GM23338 (cell line): ENCODE measurements at regions not wholly inside any gene's neighbourhood (a gene's known extent, or its start where the extent isn't known, plus 50 kb on each side); places are given as distances from the start of the nearest gene placed in this dataset.

Experiments
- ATAC-seq: fragments of 200-7000 bp; cut with Tn5 transposase; 3 replicates; pipeline ENCODE4 v1.9.1; 2020
- DNase-seq: peaks from one replicate; pipeline ENCODE4 v3.0.0-alpha.2; 2015; ENCODE audit warnings: low spot score
- H2AFZ ChIP-seq: fragments of 200-600 bp; sonication (generic); 2 replicates; pipeline ENCODE4 v1.8.0; 2016; ENCODE audit warnings: antibody characterized with exemption, mild to moderate bottlenecking, moderate library complexity
- H3F3A ChIP-seq: fragments of 200-600 bp; sonication (generic); replicated peaks from 2 replicates; pipeline ENCODE4 v1.8.0; 2017; ENCODE audit warnings: antibody characterized with exemption, mixed run types, low read depth
- H3K27ac ChIP-seq: fragments of 200-600 bp; sonication (generic); 2 replicates; pipeline ENCODE4 v1.6.1; 2016; ENCODE audit warnings: low read depth
- H3K27me3 ChIP-seq: fragments of 200-600 bp; sonication (generic); 2 replicates; pipeline ENCODE4 v1.8.0; 2016; ENCODE audit warnings: mild to moderate bottlenecking, mixed run types, moderate library complexity; ENCODE audit not compliant: insufficient read depth
- H3K36me3 ChIP-seq: fragments of 200-600 bp; sonication (generic); 2 replicates; pipeline ENCODE4 v1.8.0; 2016; ENCODE audit warnings: mild to moderate bottlenecking; ENCODE audit not compliant: insufficient read depth
- H3K4me1 ChIP-seq: fragments of 200-600 bp; sonication (generic); 2 replicates; pipeline ENCODE4 v1.8.0; 2016; ENCODE audit warnings: mild to moderate bottlenecking, moderate library complexity; ENCODE audit not compliant: insufficient read depth
- H3K4me2 ChIP-seq: fragments of 200-600 bp; sonication (generic); 2 replicates; pipeline ENCODE4 v1.7.1; 2017; ENCODE audit warnings: mixed run types
- H3K4me3 ChIP-seq: fragments of 200-600 bp; sonication (generic); 2 replicates; pipeline ENCODE4 v1.6.1; 2016; ENCODE audit warnings: mixed run types
- H3K79me2 ChIP-seq: fragments of 200-600 bp; sonication (generic); replicated peaks from 2 replicates; pipeline ENCODE4 v1.8.0; 2017; ENCODE audit warnings: mild to moderate bottlenecking; ENCODE audit not compliant: insufficient read depth
- H3K9me2 ChIP-seq: fragments of 200-600 bp; sonication (generic); 2 replicates; pipeline ENCODE4 v1.8.0; 2017; ENCODE audit not compliant: insufficient read depth
- H4K20me1 ChIP-seq: fragments of 200-600 bp; sonication (generic); replicated peaks from 2 replicates; pipeline ENCODE4 v1.8.0; 2017; ENCODE audit warnings: mild to moderate bottlenecking; ENCODE audit not compliant: insufficient read depth
- H3K27ac Mint-ChIP-seq: 2 replicates; pipeline ENCODE4 v1.8.0; 2020; ENCODE audit warnings: inconsistent platforms, mild to moderate bottlenecking, moderate library complexity, mixed read lengths
- H3K27me3 Mint-ChIP-seq: 3 replicates; pipeline ENCODE4 v1.8.0; 2022; ENCODE audit warnings: low read depth, mild to moderate bottlenecking, moderate library complexity, mixed read lengths, inconsistent platforms; ENCODE audit not compliant: insufficient read depth, poor library complexity
- H3K36me3 Mint-ChIP-seq: 3 replicates; pipeline ENCODE4 v1.8.0; 2021; ENCODE audit warnings: low read depth, mild to moderate bottlenecking, inconsistent platforms, moderate library complexity, mixed read lengths
- H3K4me1 Mint-ChIP-seq: 3 replicates; pipeline ENCODE4 v1.8.0; 2020; ENCODE audit warnings: mild to moderate bottlenecking, inconsistent platforms, mixed read lengths
- H3K4me3 Mint-ChIP-seq: 3 replicates; pipeline ENCODE4 v1.8.0; 2021; ENCODE audit warnings: moderate library complexity, mild to moderate bottlenecking, inconsistent platforms, mixed read lengths
- H3K9me3 Mint-ChIP-seq: 3 replicates; pipeline ENCODE4 v1.8.0; 2020; ENCODE audit warnings: moderate library complexity, mild to moderate bottlenecking, inconsistent platforms, mixed read lengths
- CREB1 ChIP-seq: fragments of 250-450 bp; sonication (Bioruptor Pico); IDR thresholded peaks from 2 replicates; pipeline ENCODE4 v1.5.0; 2020; ENCODE audit warnings: low read depth, mild to moderate bottlenecking, moderate library complexity
- CTCF ChIP-seq, 2 experiments: fragments of 200-600 bp in 1 of 2; sonication (generic) in 1 of 2; conservative IDR thresholded peaks; 2 replicates each; pipeline versions ENCODE4 v1.5.1 to v1.6.1; 2016 to 2017; ENCODE audit warnings: antibody characterized with exemption in 2 of 2, low read depth in 2 of 2, mild to moderate bottlenecking in 2 of 2, moderate library complexity in 1 of 2
- POLR2AphosphoS5 ChIP-seq: IDR thresholded peaks from 2 replicates; pipeline ENCODE4 v1.6.1; 2016; ENCODE audit warnings: antibody characterized with exemption, low read depth
- REST ChIP-seq: IDR thresholded peaks from one replicate; pipeline ENCODE4 v1.6.1; 2018; ENCODE audit warnings: antibody characterized with exemption; ENCODE audit not compliant: unreplicated experiment
- ZNF114 ChIP-seq: fragments of 250-450 bp; sonication (Bioruptor Pico); IDR thresholded peaks from 2 replicates; pipeline ENCODE4 v1.5.0; 2020; ENCODE audit warnings: mild to moderate bottlenecking, moderate library complexity

- ATAC-seq, result no peak
- Histone ChIP-seq H2AFZ (no peak overlapping the region), H3K4me2 (0 out of 2 replicates have a peak overlapping the region, but pooled peaks have one; percentile 24), H3K27ac (no peak overlapping the region), H3K36me3 (no peaks in the 10 kb centered on the region), H3K9me2 (no peaks in the 10 kb centered on the region), H3K27me3 (no peaks in the 10 kb centered on the region), H3K4me1 (peaks cover 16% of the 10 kb centered on the region), H4K20me1 (no peaks in the 10 kb centered on the region), H3K79me2 (no peaks in the 10 kb centered on the region), H3K4me3 (no peak overlapping the region), H3F3A (no peaks in the 10 kb centered on the region)
- no peak overlapping the region for H3K4me3 Mint-ChIP-seq
- H3K4me1 Mint-ChIP-seq, result peaks cover 15% of the 10 kb centered on the region; the same call in 2 of the 3 replicates
- H3K36me3 Mint-ChIP-seq, result no peaks in the 10 kb centered on the region
- TF ChIP-seq CREB1 (CRISPR knock-in tag) (no peak), CTCF (conservative IDR thresholded peaks at IDR 0.05; ENCODE audit: low read depth in 2 of 2) (no peak)
- no peak for DNase-seq
- H3K27ac Mint-ChIP-seq, result 0 out of 2 replicates have a peak overlapping the region, but pooled peaks have one; percentile 57
- no peaks in the 10 kb centered on the region for H3K9me3 Mint-ChIP-seq
- no peaks in the 10 kb centered on the region for H3K27me3 Mint-ChIP-seq
These were observed 289.7 kb downstream of the UBE3D start for GRCh38 chr6:82775981-82776380.

- Histone ChIP-seq H3F3A (no peaks in the 10 kb centered on the region), H3K27me3 (no peaks in the 10 kb centered on the region), H2AFZ (no peak overlapping the region), H3K4me1 (peaks cover 15% of the 10 kb centered on the region), H3K4me3 (no peak overlapping the region), H4K20me1 (no peaks in the 10 kb centered on the region), H3K9me2 (peaks cover 4% of the 10 kb centered on the region; the same call in 1 of the 2 replicates), H3K27ac (no peak overlapping the region), H3K36me3 (no peaks in the 10 kb centered on the region), H3K4me2 (no peak overlapping the region), H3K79me2 (no peaks in the 10 kb centered on the region)
- TF ChIP-seq CTCF (conservative IDR thresholded peaks at IDR 0.05; ENCODE audit: low read depth in 2 of 2), result no peak
- ATAC-seq (no peak), DNase-seq (no peak)
- H3K4me3 Mint-ChIP-seq, result no peak overlapping the region
- H3K27me3 Mint-ChIP-seq, result peaks cover 2% of the 10 kb centered on the region
- peaks cover 19% of the 10 kb centered on the region; the same call in 2 of the 3 replicates for H3K4me1 Mint-ChIP-seq
- no peaks in the 10 kb centered on the region for H3K36me3 Mint-ChIP-seq
- no peaks in the 10 kb centered on the region for H3K9me3 Mint-ChIP-seq
- H3K27ac Mint-ChIP-seq, result no peak overlapping the region
These were observed 286.6 kb downstream of the UBE3D start for GRCh38 chr6:82779041-82779440.

GRCh38 chr6:82780334-82780733 is 285.3 kb downstream of the UBE3D start:
- H3K4me1 ChIP-seq, result peaks cover 10% of the 10 kb centered on the region

More at GRCh38 chr6:82780334-82780733, 285.3 kb downstream of the UBE3D start:
- H3K4me2 ChIP-seq, result no peak overlapping the region
- TF ChIP-seq REST, result no peak
- TF ChIP-seq ZNF114 (CRISPR knock-in tag), result no peak
- no peak for TF ChIP-seq POLR2AphosphoS5
- H3K4me3 Mint-ChIP-seq, result no peak overlapping the region
- peaks cover 17% of the 10 kb centered on the region for H3K4me1 Mint-ChIP-seq
- no peaks in the 10 kb centered on the region for H3K9me3 Mint-ChIP-seq
- H3K4me3 ChIP-seq, result no peak overlapping the region
- DNase-seq (no peak), ATAC-seq (no peak)
- peaks cover 4% of the 10 kb centered on the region; the same call in 1 of the 2 replicates for H3K9me2 ChIP-seq
- H2AFZ ChIP-seq, result no peak overlapping the region
- H3K36me3 Mint-ChIP-seq, result no peaks in the 10 kb centered on the region
- H3K27me3 ChIP-seq, result no peaks in the 10 kb centered on the region
- no peaks in the 10 kb centered on the region for H3K36me3 ChIP-seq
- H3K27ac ChIP-seq, result no peak overlapping the region
- peaks cover 2% of the 10 kb centered on the region for H3K27me3 Mint-ChIP-seq
- H4K20me1 ChIP-seq, result no peaks in the 10 kb centered on the region
- H3F3A ChIP-seq, result no peaks in the 10 kb centered on the region
- no peaks in the 10 kb centered on the region for H3K79me2 ChIP-seq
- no peak overlapping the region for H3K27ac Mint-ChIP-seq
